ENCODE measurements at regions not wholly inside any gene's neighbourhood (a gene's known extent, or its start where the extent isn't known, plus 50 kb on each side); places are given as distances from the start of the nearest gene placed in this dataset.
"Not testable (repeated sequence)": the region's sequence is repeated elsewhere in the genome, so short reads cannot be mapped to it uniquely, and the experiment has no call there.

DNA sequence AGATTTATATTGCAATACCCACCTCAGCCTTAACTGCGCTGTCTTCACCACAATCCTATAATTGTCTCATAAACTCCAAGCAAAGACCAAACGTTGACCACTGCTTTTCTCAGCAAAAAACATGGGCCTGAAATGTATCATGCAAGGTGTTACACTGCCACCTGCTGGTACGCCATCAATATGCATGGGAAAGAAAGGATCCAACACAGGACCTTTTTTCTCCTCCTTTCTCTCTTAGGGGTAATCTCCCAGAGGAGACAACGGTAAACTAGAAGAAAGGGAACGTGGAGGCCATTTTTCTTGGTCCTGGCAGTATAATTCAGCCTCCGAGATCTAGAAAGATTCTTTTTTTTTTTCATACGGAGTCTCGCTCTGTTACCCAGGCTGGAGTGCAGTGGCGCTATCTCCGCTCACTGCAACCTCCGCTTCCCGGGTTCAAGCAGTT is 79.1 kb upstream of the MPP7 start:
- H3K27ac ChIP-seq, result no peak overlapping the region
- no peaks in the 10 kb centered on the region for H3K36me3 ChIP-seq
- no peaks in the 10 kb centered on the region for H3K27me3 ChIP-seq
- H3K4me3 ChIP-seq, result no peak overlapping the region
- no peaks in the 10 kb centered on the region for H3K9me3 ChIP-seq (replicated peaks)
- H3K4me1 ChIP-seq, result no peaks in the 10 kb centered on the region
- peak; percentile 77 to 92 for DNase-seq

DNA sequence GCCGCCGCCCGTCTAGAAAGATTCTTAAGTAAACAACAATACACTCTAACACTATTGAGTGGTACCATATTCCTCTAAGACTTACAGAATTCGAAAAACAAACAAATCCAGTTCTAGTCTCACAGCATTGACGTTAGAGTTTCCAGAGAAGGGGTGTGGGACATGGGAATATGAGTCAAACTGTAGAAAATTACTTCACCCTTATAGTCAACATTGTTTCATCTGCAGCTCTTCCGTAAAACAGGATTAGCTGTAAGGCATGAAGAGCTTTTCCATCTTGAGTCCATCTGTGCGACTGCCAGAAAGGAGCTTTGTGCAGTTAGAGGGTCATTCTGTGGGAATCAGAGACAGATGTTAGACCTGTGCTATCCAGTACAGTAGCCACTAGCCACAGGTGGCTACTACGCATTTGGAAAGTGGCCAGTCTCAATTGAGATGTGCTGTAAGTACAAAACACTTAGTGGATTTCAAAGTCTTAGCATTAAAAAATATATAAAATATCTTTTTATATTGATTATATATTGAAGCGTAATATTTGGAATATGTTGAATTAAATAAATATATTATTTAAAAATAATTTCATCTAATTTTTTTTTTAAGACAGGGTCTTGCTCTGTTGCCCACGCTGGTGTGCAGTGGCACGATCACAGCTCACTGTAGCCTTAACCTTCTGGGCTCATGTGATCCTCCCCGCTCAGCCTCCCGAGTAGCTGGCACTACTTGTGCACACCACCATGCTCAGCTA is 79.8 kb upstream of the MPP7 start:
- H3K9me3 ChIP-seq (replicated peaks), result no peaks in the 10 kb centered on the region
- H3K27ac ChIP-seq, result no peak overlapping the region
- H3K4me3 ChIP-seq, result no peak overlapping the region
- no peaks in the 10 kb centered on the region for H3K36me3 ChIP-seq
- H3K4me1 ChIP-seq, result no peaks in the 10 kb centered on the region
- no peaks in the 10 kb centered on the region for H3K27me3 ChIP-seq
- peak in 1 of 2 experiments; percentile 37 for DNase-seq

DNA sequence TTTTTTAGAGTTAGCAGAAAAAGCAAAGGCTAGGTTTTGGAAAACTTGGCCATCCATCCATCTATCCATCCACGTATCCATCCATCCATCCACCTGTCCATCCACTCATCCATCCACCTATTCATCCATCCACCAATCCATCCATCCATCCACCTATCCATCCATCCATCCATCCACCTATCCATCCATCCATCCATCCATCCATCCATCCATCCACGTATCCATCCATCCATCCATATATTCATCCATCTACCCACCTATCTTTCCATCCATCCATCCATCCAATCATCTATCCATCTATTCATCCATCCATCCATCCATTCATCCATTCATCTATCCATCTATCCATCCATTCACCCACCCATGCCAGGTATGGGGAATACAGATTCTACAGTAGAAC is 81.7 kb upstream of the MPP7 start:
- Histone ChIP-seq H3K27ac (no peak overlapping the region), H3K4me3 (no peak overlapping the region), H3K27me3 (no peaks in the 10 kb centered on the region), H3K36me3 (no peaks in the 10 kb centered on the region), H3K9me3 (replicated peaks) (no peaks in the 10 kb centered on the region), H3K4me1 (no peaks in the 10 kb centered on the region)
- no peak for DNase-seq

DNA sequence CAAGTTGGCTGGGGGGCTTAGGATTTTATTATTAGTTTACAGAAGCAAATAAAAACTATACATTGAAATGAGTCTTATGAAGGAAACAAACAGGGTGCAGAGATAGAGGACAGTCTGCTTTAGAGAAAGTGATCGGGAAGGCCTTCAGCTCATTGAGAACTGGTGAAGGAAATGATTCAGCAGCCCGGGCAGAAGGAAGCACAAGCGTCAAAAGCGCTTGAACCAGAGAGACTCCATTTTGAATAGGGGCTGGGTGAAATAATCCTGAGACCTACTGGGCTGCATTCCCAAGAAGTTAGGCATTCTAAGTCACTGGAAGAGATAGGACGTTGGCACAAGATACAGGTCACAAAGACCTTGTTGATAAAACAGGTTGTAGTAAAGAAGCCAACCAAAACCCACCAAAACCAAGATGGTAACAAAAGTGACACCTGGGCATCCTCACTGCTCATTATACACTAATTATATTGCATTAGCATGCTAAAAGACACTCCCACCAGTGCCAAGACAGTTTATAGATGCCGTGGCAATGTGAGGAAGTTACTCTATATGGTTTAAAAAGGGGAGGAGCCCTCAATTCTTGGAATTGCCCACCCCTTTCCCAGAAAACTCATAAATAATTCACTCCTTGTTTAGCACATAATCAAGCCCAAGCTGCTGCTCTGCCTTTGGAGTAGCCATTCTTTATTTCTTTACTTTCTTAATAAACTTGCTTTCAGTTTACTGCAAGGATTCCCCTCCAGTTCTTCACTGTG is 83.1 kb upstream of the MPP7 start:
- H3K27me3 ChIP-seq, result no peaks in the 10 kb centered on the region
- no peak overlapping the region for H3K27ac ChIP-seq
- no peaks in the 10 kb centered on the region for H3K4me1 ChIP-seq
- no peaks in the 10 kb centered on the region for H3K9me3 ChIP-seq (replicated peaks)
- no peaks in the 10 kb centered on the region for H3K36me3 ChIP-seq
- H3K4me3 ChIP-seq, result no peak overlapping the region
- no peak for DNase-seq

DNA sequence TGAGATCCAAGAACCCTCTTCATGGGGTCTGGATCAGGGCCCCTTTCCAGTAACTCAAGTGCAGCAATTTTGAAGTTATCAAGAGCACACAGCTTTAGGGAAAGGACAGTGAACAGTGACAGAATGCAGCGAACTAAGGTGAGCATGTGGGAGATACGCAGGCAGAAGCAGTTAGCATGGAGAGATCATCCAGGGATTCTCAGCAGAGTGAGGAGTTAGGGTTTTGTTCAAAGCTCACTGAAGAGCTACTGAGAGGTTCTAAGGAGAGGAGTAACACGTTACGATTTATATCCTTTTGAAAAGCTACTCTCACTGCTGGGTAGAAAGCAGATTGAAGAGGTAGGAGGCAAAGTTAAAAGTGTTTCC is 83.6 kb upstream of the MPP7 start:
- no peaks in the 10 kb centered on the region for H3K36me3 ChIP-seq
- H3K4me3 ChIP-seq, result no peak overlapping the region
- DNase-seq, result no peak
- no peaks in the 10 kb centered on the region for H3K4me1 ChIP-seq
- no peaks in the 10 kb centered on the region for H3K27me3 ChIP-seq
- H3K27ac ChIP-seq, result no peak overlapping the region
- no peaks in the 10 kb centered on the region for H3K9me3 ChIP-seq (replicated peaks)

DNA sequence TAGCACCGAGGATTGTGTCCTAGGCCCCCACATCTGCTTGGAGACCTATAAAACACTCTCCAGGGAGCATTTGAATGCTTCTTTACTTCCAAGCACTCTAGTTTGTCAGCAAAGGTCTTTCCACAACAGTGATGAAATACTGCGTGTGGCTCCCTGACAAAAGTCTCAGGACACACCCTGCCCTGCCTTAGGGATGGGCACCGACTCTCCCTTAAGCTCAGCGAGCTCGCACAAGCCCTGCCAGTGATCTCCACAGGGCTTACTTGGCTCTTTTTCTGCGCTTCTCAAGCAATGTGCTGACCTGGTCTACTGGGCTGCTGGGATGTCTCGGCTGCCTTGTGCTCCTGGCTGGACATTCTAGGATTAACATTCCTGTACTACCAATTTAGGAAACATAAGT is 84.3 kb upstream of the MPP7 start:
- Histone ChIP-seq H3K4me1 (no peaks in the 10 kb centered on the region), H3K36me3 (no peaks in the 10 kb centered on the region), H3K4me3 (no peak overlapping the region), H3K9me3 (replicated peaks) (no peaks in the 10 kb centered on the region), H3K27ac (no peak overlapping the region), H3K27me3 (no peaks in the 10 kb centered on the region)
- no peak for DNase-seq

DNA sequence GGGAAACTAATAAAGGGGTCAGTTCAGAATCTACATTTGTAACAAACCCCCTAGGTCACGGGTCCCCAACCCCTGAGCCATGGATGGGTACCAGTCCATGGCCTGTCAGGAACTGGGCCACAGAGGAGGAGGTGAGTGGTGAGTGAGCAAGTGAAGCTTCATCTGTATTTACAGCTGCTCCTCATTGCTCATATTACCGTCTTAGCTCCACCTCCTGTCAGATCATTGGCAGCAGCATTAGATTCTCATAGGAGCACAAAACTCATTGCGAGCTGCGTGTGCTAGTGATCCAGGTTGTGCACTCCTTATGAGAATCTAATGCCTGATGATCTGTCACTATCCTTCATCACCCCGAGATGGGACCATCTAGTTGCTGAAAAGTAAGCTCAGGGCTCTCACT is 88.4 kb upstream of the MPP7 start:
- Histone ChIP-seq H3K27ac (no peak overlapping the region), H3K36me3 (no peaks in the 10 kb centered on the region), H3K4me1 (no peaks in the 10 kb centered on the region), H3K4me3 (no peak overlapping the region), H3K27me3 (no peaks in the 10 kb centered on the region), H3K9me3 (replicated peaks) (no peaks in the 10 kb centered on the region)
- peak in 1 of 2 experiments; percentile 20 for DNase-seq

DNA sequence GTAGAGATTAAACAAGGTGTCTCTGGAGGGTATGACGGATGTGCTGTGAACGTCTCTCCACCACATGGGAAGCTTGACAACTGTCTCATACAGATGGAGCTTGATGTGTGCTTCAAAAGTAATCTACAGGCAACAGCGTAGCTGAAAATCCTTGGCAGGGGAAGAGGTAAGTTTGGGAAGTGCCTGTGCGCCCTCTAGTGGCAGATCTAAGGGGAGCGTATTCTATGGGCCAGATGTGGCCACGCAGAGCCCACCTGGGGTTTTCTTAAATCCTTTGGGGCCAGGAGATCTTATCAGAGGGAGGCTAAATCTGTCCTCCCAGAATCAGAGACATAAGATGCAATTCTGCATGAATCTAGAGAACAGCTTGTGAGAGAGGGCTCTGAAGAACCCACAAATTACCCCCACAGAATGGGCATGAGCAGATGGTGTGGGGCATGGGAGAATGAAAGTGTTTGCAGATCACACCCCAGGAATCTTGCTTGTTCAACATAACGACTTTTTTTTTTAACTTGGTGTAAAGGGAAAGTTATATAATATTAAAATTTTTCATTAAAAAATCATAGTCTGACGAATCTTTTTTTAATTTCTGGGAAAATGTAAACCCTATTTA is 91.2 kb upstream of the MPP7 start:
- Histone ChIP-seq H3K4me1 (no peaks in the 10 kb centered on the region), H3K4me3 (no peak overlapping the region), H3K9me3 (replicated peaks) (no peaks in the 10 kb centered on the region; the same call in 1 of the 2 replicates), H3K27me3 (no peaks in the 10 kb centered on the region), H3K36me3 (no peaks in the 10 kb centered on the region), H3K27ac (no peak overlapping the region)
- peak; percentile 63 to 84 for DNase-seq

DNA sequence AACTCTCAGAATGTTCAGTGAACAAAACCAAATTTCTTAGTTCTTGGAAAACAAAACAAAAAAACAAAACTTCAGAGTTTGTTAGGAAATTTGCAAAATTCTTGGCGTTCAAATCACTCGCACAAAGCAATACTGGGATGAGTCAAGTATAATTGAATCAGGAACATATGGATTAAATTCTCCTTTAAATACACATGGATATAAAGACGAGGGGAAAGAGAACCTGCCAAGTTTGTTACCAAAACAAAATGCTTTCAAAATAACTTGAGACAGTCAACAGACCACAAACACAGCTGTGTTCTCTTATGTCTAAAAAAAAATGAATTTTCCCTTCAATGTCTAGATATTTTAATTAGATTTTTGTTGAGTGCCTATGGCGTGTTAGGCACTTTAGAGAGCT is 93.5 kb upstream of the MPP7 start:
- DNase-seq, result no peak
- Histone ChIP-seq H3K9me3 (replicated peaks) (no peaks in the 10 kb centered on the region; the same call in 1 of the 2 replicates), H3K36me3 (no peaks in the 10 kb centered on the region), H3K27me3 (no peaks in the 10 kb centered on the region), H3K4me1 (no peaks in the 10 kb centered on the region), H3K4me3 (no peak overlapping the region), H3K27ac (no peak overlapping the region)

DNA sequence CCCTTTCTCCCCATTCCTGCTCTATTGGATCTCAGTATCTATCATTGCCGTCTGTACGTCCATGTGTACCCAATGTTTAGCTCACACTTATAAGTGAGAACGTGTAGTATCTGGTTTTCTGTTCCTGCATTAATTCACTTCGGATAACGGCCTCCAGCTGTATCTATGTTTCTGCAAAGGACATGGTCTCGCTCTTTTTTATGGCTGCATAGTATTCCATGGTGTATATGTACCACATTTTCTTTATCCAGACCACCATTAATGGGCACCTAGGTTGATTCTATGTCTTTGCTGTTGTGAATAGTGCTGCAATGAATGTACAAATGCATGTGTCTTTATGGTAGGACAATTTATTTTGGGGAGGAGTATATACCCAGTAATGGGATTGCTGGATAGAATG is 94.4 kb upstream of the MPP7 start:
- H3K27ac ChIP-seq, result no peak overlapping the region
- no peaks in the 10 kb centered on the region for H3K36me3 ChIP-seq
- H3K27me3 ChIP-seq, result no peaks in the 10 kb centered on the region
- no peak overlapping the region for H3K4me3 ChIP-seq
- no peaks in the 10 kb centered on the region; the same call in 1 of the 2 replicates for H3K9me3 ChIP-seq (replicated peaks)
- no peaks in the 10 kb centered on the region for H3K4me1 ChIP-seq
- DNase-seq, result no peak

DNA sequence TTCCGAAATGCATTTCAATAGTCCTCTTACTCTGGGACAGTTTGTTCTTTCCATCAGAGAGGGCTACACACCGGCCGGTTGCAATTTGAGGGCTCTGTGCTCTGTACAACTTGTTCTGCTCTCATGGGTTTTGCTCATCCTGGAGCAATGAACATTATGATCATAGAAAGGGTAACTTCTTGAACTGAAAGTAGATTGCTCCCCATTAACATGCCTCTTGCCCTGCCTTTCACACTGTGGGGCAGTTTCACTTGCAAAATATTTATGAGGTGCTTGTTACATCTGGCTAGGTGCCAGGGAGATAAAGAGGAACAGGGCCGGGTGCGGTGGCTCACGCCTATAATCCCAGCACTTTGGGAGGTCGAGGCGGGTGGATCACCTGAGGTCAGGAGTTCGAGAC is 97.3 kb upstream of the MPP7 start:
- DNase-seq, result no peak
- Histone ChIP-seq H3K4me1 (no peaks in the 10 kb centered on the region), H3K27me3 (no peaks in the 10 kb centered on the region), H3K4me3 (no peak overlapping the region), H3K27ac (no peak overlapping the region), H3K36me3 (no peaks in the 10 kb centered on the region), H3K9me3 (replicated peaks) (no peaks in the 10 kb centered on the region; the same call in 1 of the 2 replicates)

DNA sequence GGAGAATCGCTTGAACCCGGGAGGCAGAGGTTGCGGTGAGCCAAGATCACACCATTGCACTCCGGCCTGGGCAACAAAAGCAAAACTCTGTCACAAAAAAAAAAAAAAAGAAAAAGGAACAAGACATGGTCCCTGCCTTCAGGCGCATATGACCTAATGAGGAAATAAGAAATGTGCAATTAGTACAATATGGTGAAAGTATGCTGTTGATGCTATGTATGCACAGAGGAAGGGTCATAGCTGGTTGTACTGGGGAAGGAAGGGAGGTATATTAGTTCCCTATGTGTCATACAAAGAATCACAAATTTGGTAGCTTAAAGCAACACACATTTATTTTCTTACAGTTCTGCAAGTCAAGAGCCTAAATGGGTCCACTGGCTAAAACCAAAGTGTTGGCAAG is 97.8 kb upstream of the MPP7 start:
- Histone ChIP-seq H3K9me3 (replicated peaks) (no peaks in the 10 kb centered on the region; the same call in 1 of the 2 replicates), H3K27ac (no peak overlapping the region), H3K4me1 (no peaks in the 10 kb centered on the region), H3K36me3 (no peaks in the 10 kb centered on the region), H3K4me3 (no peak overlapping the region), H3K27me3 (no peaks in the 10 kb centered on the region)
- no peak for DNase-seq

DNA sequence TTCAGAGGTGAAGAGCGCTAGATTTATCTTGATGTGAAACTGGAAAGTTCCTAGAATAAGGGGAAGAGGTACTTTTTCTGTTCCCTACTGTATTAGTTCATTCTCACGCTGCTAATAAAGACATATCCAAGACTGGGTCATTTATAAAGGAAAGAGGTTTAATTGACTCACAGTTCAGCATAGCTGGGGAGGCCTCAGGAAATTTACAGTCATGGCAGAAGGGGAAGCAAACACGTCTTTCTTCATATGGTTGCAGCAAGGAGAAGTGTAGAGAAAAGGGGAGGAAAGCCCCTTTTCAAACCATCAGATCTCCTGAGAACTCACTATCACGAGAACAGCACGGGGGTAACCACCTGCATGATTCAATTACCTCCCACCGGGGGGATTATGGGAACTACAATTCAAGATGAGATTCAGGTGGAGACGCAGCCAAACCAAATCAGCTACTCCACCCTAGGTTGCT is 99.8 kb upstream of the MPP7 start:
- H3K27me3 ChIP-seq; H3K9me3 ChIP-seq (replicated peaks); H3K4me1 ChIP-seq; DNase-seq; H3K4me3 ChIP-seq; H3K36me3 ChIP-seq; H3K27ac ChIP-seq: not testable (repeated sequence)

DNA sequence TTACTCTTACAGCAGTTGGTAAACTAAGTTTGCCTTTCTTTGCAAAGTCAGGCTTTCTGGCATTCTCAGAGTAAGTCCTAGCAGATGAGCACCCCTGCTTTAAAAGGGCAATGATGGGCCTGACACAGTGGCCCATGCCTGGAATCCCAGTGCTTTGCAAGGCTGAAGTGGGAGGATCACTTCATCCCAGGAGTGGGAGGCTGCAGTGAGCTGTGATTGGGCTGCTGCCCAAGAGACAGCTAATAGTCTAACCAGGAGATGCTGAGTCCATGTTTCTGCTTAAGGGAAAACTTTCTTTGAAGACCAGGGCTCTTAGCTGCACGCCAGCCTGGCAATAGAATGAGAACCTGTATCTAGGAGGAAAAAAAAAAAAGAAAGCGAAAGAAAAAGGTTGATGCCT is 100.2 kb upstream of the MPP7 start:
- DNase-seq, result no peak
- no peaks in the 10 kb centered on the region for H3K9me3 ChIP-seq (replicated peaks)
- H3K4me1 ChIP-seq, result no peaks in the 10 kb centered on the region
- no peak overlapping the region for H3K4me3 ChIP-seq
- H3K36me3 ChIP-seq, result no peaks in the 10 kb centered on the region
- no peaks in the 10 kb centered on the region for H3K27me3 ChIP-seq
- H3K27ac ChIP-seq, result no peak overlapping the region

DNA sequence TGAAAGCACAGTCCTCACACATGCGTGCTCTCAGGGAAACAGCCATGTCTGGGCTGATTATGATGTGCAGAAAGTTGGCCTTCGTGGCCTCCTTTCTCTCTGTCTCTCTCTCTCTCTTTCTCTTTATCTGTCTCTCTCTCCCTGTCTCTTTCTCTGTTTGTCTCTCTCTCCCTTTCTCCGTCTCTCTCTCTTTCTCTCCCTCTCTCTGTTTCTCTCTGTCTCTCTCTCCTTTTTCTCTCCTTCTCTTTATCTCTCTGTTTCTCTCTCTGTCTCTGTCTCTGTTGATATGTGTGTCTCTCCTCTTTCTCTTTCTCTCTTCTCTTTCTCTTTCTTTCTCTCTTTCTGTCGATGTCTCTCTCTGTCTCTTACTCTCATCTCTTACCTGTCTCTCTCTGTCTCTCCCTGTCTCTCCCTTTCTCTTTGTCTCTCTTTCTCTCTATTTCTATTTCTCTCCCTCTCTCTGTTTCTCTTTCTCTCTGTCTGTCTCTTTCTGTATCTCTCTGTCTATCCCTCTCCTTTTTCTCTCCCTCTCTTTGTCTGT is 105.4 kb upstream of the MPP7 start:
- Histone ChIP-seq H3K27ac (no peak overlapping the region), H3K4me3 (no peak overlapping the region), H3K36me3 (no peaks in the 10 kb centered on the region), H3K27me3 (no peaks in the 10 kb centered on the region), H3K9me3 (replicated peaks) (no peaks in the 10 kb centered on the region), H3K4me1 (no peaks in the 10 kb centered on the region)
- DNase-seq, result no peak

Data from SJCRH30 (cell line).